ENCODE measurements at regions not wholly inside any gene's neighbourhood (a gene's known extent, or its start where the extent isn't known, plus 50 kb on each side); places are given as distances from the start of the nearest gene placed in this dataset.

- CTCF ChIA-PET, result no interaction called here
- no peak for DNase-seq (ENCODE audit: low read depth, low spot score)
- in situ Hi-C loops (cut with HindIII; ENCODE audit: low pct_unique_long_range_greater_than_20kb, low sequenced_read_pairs) (no loop called here), intact Hi-C loops (cut with micrococcal nuclease; ENCODE audit: unreplicated experiment) (no loop called here)
- no peaks in the 10 kb centered on the region for H3K36me3 ChIP-seq (ENCODE audit: control insufficient read depth, insufficient read depth, low read length)
- POLR2A ChIA-PET, result no interaction called here
- no peaks in the 10 kb centered on the region for H3K4me1 ChIP-seq (ENCODE audit: control insufficient read depth, insufficient read depth, low read length)
- BruUV-seq (replicated peaks), result no TSS peak
- H3K9me3 ChIP-seq (ENCODE audit: control insufficient read depth, insufficient read depth, low read depth, low read length), result no peaks in the 10 kb centered on the region
- no peak for ATAC-seq
- TF ChIP-seq SIN3A (IDR thresholded peaks at IDR 0.05; ENCODE audit: borderline replicate concordance, insufficient read depth, low read depth, low read length) (no peak), CTCF (IDR thresholded peaks at IDR 0.05) (no peak), REST (IDR thresholded peaks at IDR 0.05; ENCODE audit: insufficient read depth in 1 of 2, low read depth in 2 of 2, low read length in 1 of 2) (no peak), TCF7L2 (IDR thresholded peaks at IDR 0.05; ENCODE audit: low read depth, low read length) (no peak), POLR2AphosphoS5 (IDR thresholded peaks at IDR 0.05; ENCODE audit: low read depth, low read length) (no peak)
- no peak overlapping the region for H3K4me3 ChIP-seq (ENCODE audit: low read depth in 2 of 2, low read length in 2 of 2)
- no peaks in the 10 kb centered on the region for H3K27me3 ChIP-seq (ENCODE audit: control insufficient read depth, insufficient read depth, low read length)
- H3K27ac ChIP-seq (ENCODE audit: low read length), result no peak overlapping the region
These were observed 176.3 kb downstream of the RBM26 start for GRCh38 chr13:79229761-79230160.

- H3K27ac ChIP-seq (ENCODE audit: low read length), result no peak overlapping the region
- no peak for ATAC-seq
- no peak for TF ChIP-seq SIN3A (IDR thresholded peaks at IDR 0.05; ENCODE audit: borderline replicate concordance, insufficient read depth, low read depth, low read length)
- no peak for TF ChIP-seq REST (IDR thresholded peaks at IDR 0.05; ENCODE audit: insufficient read depth in 1 of 2, low read depth in 2 of 2, low read length in 1 of 2)
- TF ChIP-seq TCF7L2 (IDR thresholded peaks at IDR 0.05; ENCODE audit: low read depth, low read length), result no peak
- no peak for TF ChIP-seq POLR2AphosphoS5 (IDR thresholded peaks at IDR 0.05; ENCODE audit: low read depth, low read length)
- TF ChIP-seq CTCF (IDR thresholded peaks at IDR 0.05), result no peak
- H3K9me3 ChIP-seq (ENCODE audit: control insufficient read depth, insufficient read depth, low read depth, low read length), result no peaks in the 10 kb centered on the region
- ChIA-PET POLR2A (no interaction called here), CTCF (interaction anchor here (0.6 kb wide), 1 partner anchor 159 kb away, joined by 6 read pairs; no protein-coding TSS in a partner anchor)
- no peaks in the 10 kb centered on the region for H3K36me3 ChIP-seq (ENCODE audit: control insufficient read depth, insufficient read depth, low read length)
- no TSS peak for BruUV-seq (replicated peaks)
- DNase-seq (ENCODE audit: low read depth, low spot score), result no peak
- H3K4me3 ChIP-seq (ENCODE audit: low read depth in 2 of 2, low read length in 2 of 2), result no peak overlapping the region
- in situ Hi-C loops (cut with HindIII; ENCODE audit: low pct_unique_long_range_greater_than_20kb, low sequenced_read_pairs) (no loop called here), intact Hi-C loops (cut with micrococcal nuclease; ENCODE audit: unreplicated experiment) (no loop called here)
- H3K27me3 ChIP-seq (ENCODE audit: control insufficient read depth, insufficient read depth, low read length), result no peaks in the 10 kb centered on the region
- no peaks in the 10 kb centered on the region for H3K4me1 ChIP-seq (ENCODE audit: control insufficient read depth, insufficient read depth, low read length)
These were observed 177.1 kb downstream of the RBM26 start for GRCh38 chr13:79228972-79229371.

Measured in Panc1 (cell line).